Natural killer cell (primary cell): ENCODE measurements at regions not wholly inside any gene's neighbourhood (a gene's known extent, or its start where the extent isn't known, plus 50 kb on each side); places are given as distances from the start of the nearest gene placed in this dataset.

Experiments used
- ATAC-seq, 3 donors: fragments of 150-1000 bp in 2 of 3; fragments of 200-7000 bp in 1 of 3; cut with Tn5 transposase; 1 replicate in 1 of 3; 2 replicates in 2 of 3; pipeline ENCODE4 v1.10.0; 2021; ENCODE audit warnings: mild to moderate bottlenecking in 2 of 3, moderate library complexity in 2 of 3
- DNase-seq, 2 donors: peaks; one replicate each; pipeline versions ENCODE4 v3.0.0 to v3.0.0-alpha.2; 2013 to 2021; ENCODE audit warnings: mixed read lengths in 1 of 2
- H3K27ac ChIP-seq: one replicate; pipeline ENCODE4 v1.5.1; 2013; ENCODE audit warnings: mild to moderate bottlenecking, low read length
- H3K27me3 ChIP-seq: one replicate; pipeline ENCODE4 v1.6.1; 2013; ENCODE audit warnings: low read length; ENCODE audit not compliant: control insufficient read depth, insufficient read depth
- H3K36me3 ChIP-seq: one replicate; pipeline ENCODE4 v1.6.1; 2013; ENCODE audit warnings: low read length; ENCODE audit not compliant: control insufficient read depth, insufficient read depth
- H3K4me1 ChIP-seq: one replicate; pipeline ENCODE4 v1.6.1; 2013; ENCODE audit warnings: low read length; ENCODE audit not compliant: control insufficient read depth, insufficient read depth
- H3K4me3 ChIP-seq: one replicate; pipeline ENCODE4 v1.5.1; 2013; ENCODE audit warnings: low read length
- H3K9me3 ChIP-seq: one replicate; pipeline ENCODE4 v1.6.1; 2013; ENCODE audit warnings: low read length; ENCODE audit not compliant: control insufficient read depth, insufficient read depth
- H3K27ac Mint-ChIP-seq, 2 donors: one replicate each; pipeline ENCODE4 v1.8.0; 2022; ENCODE audit warnings: mild to moderate bottlenecking in 2 of 2, mixed read lengths in 2 of 2, moderate library complexity in 1 of 2
- H3K27me3 Mint-ChIP-seq, 2 donors: one replicate each; pipeline ENCODE4 v1.8.0; 2022; ENCODE audit warnings: low read depth in 2 of 2, mixed read lengths in 2 of 2
- H3K36me3 Mint-ChIP-seq: one replicate; pipeline ENCODE4 v1.8.0; 2022; ENCODE audit warnings: mixed read lengths
- H3K4me1 Mint-ChIP-seq, 2 donors: one replicate each; pipeline ENCODE4 v1.8.0; 2022; ENCODE audit warnings: mixed read lengths in 2 of 2
- H3K4me3 Mint-ChIP-seq: one replicate; pipeline ENCODE4 v1.8.0; 2022; ENCODE audit warnings: mild to moderate bottlenecking, moderate library complexity, mixed read lengths
- H3K9me3 Mint-ChIP-seq, 2 donors: one replicate each; pipeline ENCODE4 v1.8.0; 2022; ENCODE audit warnings: mixed read lengths in 2 of 2
- WGBS: methylation state at CpG from one replicate; pipeline ENCODE4 v1.1.7; 2013; ENCODE audit warnings: missing lambda C conversion rate; ENCODE audit not compliant: insufficient coverage; 5-methylcytosine and 5-hydroxymethylcytosine counted together
- intact Hi-C: fragments of 100-400 bp; cut with micrococcal nuclease; formaldehyde crosslinking; loops from one replicate; pipeline ENCODE4 v1.14.2; 2022
- TF ChIP-seq, protein P1 (sequence below): fragments of 200-600 bp; IDR thresholded peaks from one replicate; pipeline ENCODE4 v1.8.0; 2022; ENCODE audit warnings: antibody characterized with exemption

DNA sequence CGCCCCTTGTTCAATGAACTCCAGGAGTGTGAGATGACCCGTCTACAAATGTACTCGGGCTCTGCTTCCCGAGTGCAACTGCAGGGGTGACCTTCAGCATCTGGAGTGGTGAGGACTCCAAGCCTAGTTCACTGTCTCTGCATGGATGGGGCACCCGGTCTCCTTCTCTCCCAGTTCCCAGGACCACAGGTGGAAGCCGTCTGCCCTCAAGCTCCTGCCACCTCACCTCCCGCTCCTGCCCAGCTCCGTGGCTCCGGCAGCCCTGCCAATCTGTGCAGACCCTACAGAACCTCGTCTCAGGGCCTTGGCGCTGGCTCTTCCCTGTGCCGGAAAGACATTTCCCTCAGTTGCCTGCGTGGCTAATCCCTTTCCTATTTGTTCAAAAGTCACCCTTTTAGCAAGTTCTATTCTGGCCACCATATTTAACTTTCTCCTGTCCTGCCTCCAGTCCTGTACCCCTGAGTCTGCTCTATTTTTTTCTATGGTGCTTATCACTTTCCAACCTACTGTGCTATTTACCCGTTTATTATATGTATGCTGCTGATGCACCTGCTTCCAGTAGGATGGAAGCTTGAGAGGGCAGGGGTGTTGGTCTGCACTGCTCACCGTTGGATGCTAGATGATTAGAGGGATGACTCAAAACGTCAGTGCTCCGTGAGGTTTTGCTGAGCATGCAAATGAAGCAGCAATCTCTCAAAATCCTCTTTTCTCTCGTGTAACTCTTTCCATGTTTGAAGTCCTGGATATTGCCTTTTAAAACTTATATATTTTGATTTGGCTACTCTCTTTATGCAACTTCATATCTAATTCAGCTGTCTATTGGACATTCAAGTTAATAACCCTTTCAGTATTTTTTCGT, 641.4 kb downstream of the ACTR3B start:
- H3K36me3 Mint-ChIP-seq = no peaks in the 10 kb centered on the region
- H3K4me3 ChIP-seq = no peak overlapping the region
- no peaks in the 10 kb centered on the region for H3K36me3 ChIP-seq
- H3K27ac ChIP-seq = no peak overlapping the region
- no peak for DNase-seq
- peaks cover 4% of the 10 kb centered on the region for H3K9me3 ChIP-seq
- H3K27me3 Mint-ChIP-seq = no peaks in the 10 kb centered on the region
- intact Hi-C loops = no loop called here
- no peak for ATAC-seq
- TF ChIP-seq, protein P1, sequence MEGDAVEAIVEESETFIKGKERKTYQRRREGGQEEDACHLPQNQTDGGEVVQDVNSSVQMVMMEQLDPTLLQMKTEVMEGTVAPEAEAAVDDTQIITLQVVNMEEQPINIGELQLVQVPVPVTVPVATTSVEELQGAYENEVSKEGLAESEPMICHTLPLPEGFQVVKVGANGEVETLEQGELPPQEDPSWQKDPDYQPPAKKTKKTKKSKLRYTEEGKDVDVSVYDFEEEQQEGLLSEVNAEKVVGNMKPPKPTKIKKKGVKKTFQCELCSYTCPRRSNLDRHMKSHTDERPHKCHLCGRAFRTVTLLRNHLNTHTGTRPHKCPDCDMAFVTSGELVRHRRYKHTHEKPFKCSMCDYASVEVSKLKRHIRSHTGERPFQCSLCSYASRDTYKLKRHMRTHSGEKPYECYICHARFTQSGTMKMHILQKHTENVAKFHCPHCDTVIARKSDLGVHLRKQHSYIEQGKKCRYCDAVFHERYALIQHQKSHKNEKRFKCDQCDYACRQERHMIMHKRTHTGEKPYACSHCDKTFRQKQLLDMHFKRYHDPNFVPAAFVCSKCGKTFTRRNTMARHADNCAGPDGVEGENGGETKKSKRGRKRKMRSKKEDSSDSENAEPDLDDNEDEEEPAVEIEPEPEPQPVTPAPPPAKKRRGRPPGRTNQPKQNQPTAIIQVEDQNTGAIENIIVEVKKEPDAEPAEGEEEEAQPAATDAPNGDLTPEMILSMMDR = no peak
- H3K27ac Mint-ChIP-seq = no peak overlapping the region
- no peaks in the 10 kb centered on the region for H3K27me3 ChIP-seq
- 88% methylated on average over 18 of the region's 19 CpGs for WGBS
- no peak overlapping the region for H3K4me3 Mint-ChIP-seq
- no peaks in the 10 kb centered on the region for H3K4me1 ChIP-seq
- no peaks in the 10 kb centered on the region for H3K4me1 Mint-ChIP-seq
- H3K9me3 Mint-ChIP-seq = peaks cover 13% of the 10 kb centered on the region in 2 donors

DNA sequence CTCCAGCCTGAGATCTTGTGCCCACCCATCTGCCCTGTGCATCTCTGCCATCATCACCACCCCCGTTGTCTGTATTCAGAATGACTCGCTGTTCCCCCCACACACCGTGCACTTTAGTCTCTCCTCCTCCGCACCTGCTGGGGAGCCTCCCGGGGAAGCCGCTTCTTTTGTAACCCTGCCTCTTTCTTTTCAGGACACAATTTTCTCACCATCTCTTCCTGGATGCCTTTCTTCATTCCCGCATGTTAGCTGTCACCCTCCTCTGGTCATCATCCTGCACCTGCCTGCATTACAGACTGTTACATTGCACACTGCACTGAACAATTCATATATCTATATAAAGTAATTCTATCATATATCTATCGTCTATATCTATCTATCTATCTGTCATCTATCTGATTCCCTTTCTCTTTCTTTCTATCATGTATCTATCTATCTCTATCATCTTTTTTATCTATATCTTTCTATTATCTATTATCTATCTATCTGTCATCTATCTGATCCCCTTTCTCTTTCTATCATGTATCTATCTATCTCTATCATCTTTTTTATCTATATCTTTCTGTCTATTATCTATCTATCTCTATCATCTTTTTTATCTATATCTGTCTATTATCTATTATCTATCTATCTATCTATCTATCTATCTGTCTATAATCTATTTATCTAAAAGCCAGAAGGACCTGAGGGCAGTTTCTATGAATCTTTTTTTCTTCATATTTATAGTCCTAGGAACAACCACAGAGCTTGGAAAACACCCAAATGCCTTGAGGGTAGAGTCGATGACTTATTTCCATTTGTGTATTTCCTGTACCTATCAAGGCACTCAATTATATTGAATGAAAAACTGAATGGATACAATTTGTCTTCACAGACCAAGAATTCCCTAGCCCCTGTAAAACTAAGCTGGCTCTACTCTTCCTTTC, 642.5 kb downstream of the ACTR3B start:
- Mint-ChIP-seq H3K27me3 (no peaks in the 10 kb centered on the region), H3K27ac (no peak overlapping the region), H3K9me3 (peaks cover 10 to 13% of the 10 kb centered on the region in 2 donors), H3K4me1 (no peaks in the 10 kb centered on the region), H3K4me3 (no peak overlapping the region), H3K36me3 (no peaks in the 10 kb centered on the region)
- Histone ChIP-seq H3K27me3 (no peaks in the 10 kb centered on the region), H3K36me3 (no peaks in the 10 kb centered on the region), H3K27ac (no peak overlapping the region), H3K4me1 (no peaks in the 10 kb centered on the region), H3K9me3 (peaks cover 10% of the 10 kb centered on the region), H3K4me3 (no peak overlapping the region)
- ATAC-seq (no peak), DNase-seq (no peak)
- TF ChIP-seq, protein P1 = no peak
- intact Hi-C loops = no loop called here
- WGBS = 93% methylated on average over 9 of the region's 9 CpGs

DNA sequence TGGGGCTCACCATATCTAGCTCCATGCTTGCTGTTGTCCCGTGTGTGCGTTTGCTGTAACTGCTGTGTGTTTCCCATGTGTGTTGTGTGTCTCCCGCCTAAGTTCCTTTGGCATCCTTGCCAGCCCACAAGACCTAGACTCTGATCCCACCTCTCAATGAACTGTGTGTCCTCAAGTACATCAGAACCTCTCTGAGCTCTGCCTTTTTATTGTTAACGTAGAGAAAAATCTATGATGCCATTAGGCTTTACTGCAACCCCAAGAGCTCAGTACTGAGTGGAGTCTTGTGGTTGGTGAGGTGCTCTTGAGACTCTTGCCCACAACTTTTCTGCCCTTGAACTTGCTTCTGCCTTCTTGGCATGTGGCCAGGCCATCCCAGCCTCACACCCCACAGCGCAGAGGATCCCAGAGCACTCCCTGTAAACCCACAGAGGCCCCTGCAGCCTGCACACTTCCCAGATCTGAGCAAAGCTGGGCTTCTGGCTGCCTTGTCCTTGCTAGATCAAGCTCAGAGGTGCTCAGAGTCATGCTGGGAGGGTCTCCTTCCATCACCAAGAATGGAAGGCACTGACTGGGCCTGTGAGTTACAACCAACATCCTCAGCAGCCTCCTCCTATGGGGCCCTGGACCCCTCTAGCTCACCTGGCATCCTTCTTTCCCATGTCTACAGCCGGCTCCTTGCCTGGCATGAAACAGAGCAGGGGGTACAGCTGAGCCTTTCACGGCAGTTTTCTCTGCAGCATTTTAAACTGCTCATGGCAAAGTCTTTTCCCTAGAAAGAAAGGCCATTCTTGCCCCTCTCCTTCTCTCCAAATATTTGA, 643.4 kb downstream of the ACTR3B start:
- no peaks in the 10 kb centered on the region for H3K36me3 Mint-ChIP-seq
- H3K27ac ChIP-seq = no peak overlapping the region
- peaks cover 7 to 15% of the 10 kb centered on the region in 2 donors for H3K9me3 Mint-ChIP-seq
- no peaks in the 10 kb centered on the region for H3K27me3 Mint-ChIP-seq
- H3K36me3 ChIP-seq = no peaks in the 10 kb centered on the region
- no peak overlapping the region for H3K27ac Mint-ChIP-seq
- H3K9me3 ChIP-seq = peaks cover 10% of the 10 kb centered on the region
- H3K4me3 ChIP-seq = no peak overlapping the region
- intact Hi-C loops = no loop called here
- DNase-seq (no peak), ATAC-seq (no peak)
- TF ChIP-seq, protein P1 = no peak
- H3K4me1 Mint-ChIP-seq = no peaks in the 10 kb centered on the region
- WGBS = 95% methylated on average over 7 of the region's 7 CpGs
- H3K27me3 ChIP-seq = no peaks in the 10 kb centered on the region
- H3K4me1 ChIP-seq = no peaks in the 10 kb centered on the region
- no peak overlapping the region for H3K4me3 Mint-ChIP-seq
